PC-3 (cell line): ENCODE measurements at regions not wholly inside any gene's neighbourhood (a gene's known extent, or its start where the extent isn't known, plus 50 kb on each side); places are given as distances from the start of the nearest gene placed in this dataset.

Experiments used
- EZH2 ChIP-seq: fragments of 300-600 bp; sonication (generic); IDR thresholded peaks from one replicate; pipeline ENCODE4 v1.6.1; 2017; ENCODE audit warnings: antibody characterized with exemption, mild to moderate bottlenecking, low read length; ENCODE audit not compliant: unreplicated experiment
- EZH2phosphoT487 ChIP-seq: fragments of 300-600 bp; sonication (generic); IDR thresholded peaks from 2 replicates; pipeline ENCODE4 v1.6.1; 2018; ENCODE audit warnings: mild to moderate bottlenecking, antibody characterized with exemption, low read length, borderline replicate concordance
- TF ChIP-seq, protein P1 (sequence below): fragments of 300-600 bp; sonication (generic); conservative IDR thresholded peaks from 2 replicates; pipeline ENCODE4 v1.5.1; 2017; ENCODE audit warnings: antibody characterized with exemption, low read depth, mild to moderate bottlenecking, low read length

DNA sequence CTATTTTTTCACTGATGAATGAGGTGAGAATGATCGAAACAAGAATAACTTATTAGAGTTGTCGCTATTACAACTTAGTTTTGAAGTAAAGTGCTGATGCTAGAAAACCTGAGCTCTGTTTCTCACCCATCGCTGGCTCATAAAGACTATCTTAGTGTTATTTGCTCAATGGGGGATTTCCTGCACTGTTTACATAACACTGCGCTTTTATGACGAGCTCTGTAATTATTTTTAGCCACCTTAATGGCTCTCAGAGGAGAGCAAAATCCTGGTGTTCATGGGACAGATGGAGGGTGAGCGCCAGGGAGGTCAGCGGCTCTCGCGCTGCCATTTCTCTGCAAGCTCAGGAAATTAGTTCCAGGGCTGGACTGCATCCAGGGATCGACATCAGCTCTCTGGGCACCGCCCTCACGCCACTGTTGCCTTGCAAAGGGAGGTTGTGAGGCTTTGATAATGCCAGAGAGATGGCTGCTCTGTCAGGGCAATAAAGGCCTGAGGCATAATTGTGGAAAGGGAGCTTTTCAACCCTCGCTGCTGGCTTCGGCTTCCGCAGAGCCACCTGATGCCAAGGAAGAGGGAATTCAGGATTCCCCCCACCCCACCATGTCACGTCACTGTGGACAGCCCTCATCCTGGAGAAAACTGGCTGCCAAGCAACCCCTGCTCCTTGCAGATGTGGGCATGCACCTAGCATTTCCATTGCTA is 72.0 kb downstream of the DACT2 start:
- TF ChIP-seq EZH2 (no peak), EZH2phosphoT487 (no peak)
- TF ChIP-seq, protein P1, sequence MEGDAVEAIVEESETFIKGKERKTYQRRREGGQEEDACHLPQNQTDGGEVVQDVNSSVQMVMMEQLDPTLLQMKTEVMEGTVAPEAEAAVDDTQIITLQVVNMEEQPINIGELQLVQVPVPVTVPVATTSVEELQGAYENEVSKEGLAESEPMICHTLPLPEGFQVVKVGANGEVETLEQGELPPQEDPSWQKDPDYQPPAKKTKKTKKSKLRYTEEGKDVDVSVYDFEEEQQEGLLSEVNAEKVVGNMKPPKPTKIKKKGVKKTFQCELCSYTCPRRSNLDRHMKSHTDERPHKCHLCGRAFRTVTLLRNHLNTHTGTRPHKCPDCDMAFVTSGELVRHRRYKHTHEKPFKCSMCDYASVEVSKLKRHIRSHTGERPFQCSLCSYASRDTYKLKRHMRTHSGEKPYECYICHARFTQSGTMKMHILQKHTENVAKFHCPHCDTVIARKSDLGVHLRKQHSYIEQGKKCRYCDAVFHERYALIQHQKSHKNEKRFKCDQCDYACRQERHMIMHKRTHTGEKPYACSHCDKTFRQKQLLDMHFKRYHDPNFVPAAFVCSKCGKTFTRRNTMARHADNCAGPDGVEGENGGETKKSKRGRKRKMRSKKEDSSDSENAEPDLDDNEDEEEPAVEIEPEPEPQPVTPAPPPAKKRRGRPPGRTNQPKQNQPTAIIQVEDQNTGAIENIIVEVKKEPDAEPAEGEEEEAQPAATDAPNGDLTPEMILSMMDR = no peak
